HEK293T (cell line): ENCODE measurements at regions not wholly inside any gene's neighbourhood (a gene's known extent, or its start where the extent isn't known, plus 50 kb on each side); places are given as distances from the start of the nearest gene placed in this dataset.

Source experiments
- CTCF ChIA-PET: fragments of 350-600 bp; formaldehyde crosslinking; extraction: SDS; loops from one replicate; lab custom pipeline; 2021; ENCODE audit warnings: antibody characterized with exemption, inconsistent platforms; lab: Yijun Ruan, JAX
- POLR2A ChIA-PET: fragments of 350-600 bp; formaldehyde crosslinking; extraction: SDS; loops from one replicate; lab custom pipeline; 2020; ENCODE audit warnings: antibody characterized with exemption, inconsistent platforms; lab: Yijun Ruan, JAX
- DNase-seq: peaks from one replicate; pipeline ENCODE4 v3.0.0; 2012; ENCODE audit warnings: mixed read lengths; ENCODE audit errors: extremely low spot score
- ARNT ChIP-seq: fragments of 450-650 bp; IDR thresholded peaks from 2 replicates; pipeline ENCODE4 v1.6.1; 2017; ENCODE audit warnings: mild to moderate bottlenecking
- BHLHE40 ChIP-seq: fragments of 450-650 bp; IDR thresholded peaks from 2 replicates; pipeline ENCODE4 v1.6.1; 2016; ENCODE audit warnings: mild to moderate bottlenecking, moderate library complexity, borderline replicate concordance
- CTBP1 ChIP-seq: fragments of 450-650 bp; IDR thresholded peaks from 2 replicates; pipeline ENCODE4 v1.6.1; 2016; ENCODE audit warnings: borderline replicate concordance
- ELF4 ChIP-seq: fragments of 450-650 bp; IDR thresholded peaks from 2 replicates; pipeline ENCODE4 v1.6.1; 2017; ENCODE audit warnings: antibody characterized with exemption
- FOXA1 ChIP-seq: fragments of 450-650 bp; IDR thresholded peaks from 2 replicates; pipeline ENCODE4 v1.6.1; 2016; ENCODE audit warnings: mild to moderate bottlenecking
- FOXK2 ChIP-seq: fragments of 450-650 bp; IDR thresholded peaks from 2 replicates; pipeline ENCODE4 v1.6.1; 2016; ENCODE audit warnings: mild to moderate bottlenecking
- FOXM1 ChIP-seq: fragments of 450-650 bp; IDR thresholded peaks from 2 replicates; pipeline ENCODE4 v1.6.1; 2017; ENCODE audit warnings: mild to moderate bottlenecking, borderline replicate concordance
- HDGF ChIP-seq: fragments of 450-650 bp; IDR thresholded peaks from 2 replicates; pipeline ENCODE4 v1.6.1; 2017; ENCODE audit warnings: antibody characterized with exemption, borderline replicate concordance
- L3MBTL2 ChIP-seq: fragments of 450-650 bp; conservative IDR thresholded peaks from 2 replicates; pipeline ENCODE4 v1.6.1; 2016; ENCODE audit warnings: mild to moderate bottlenecking
- LEF1 ChIP-seq: fragments of 450-650 bp; IDR thresholded peaks from 2 replicates; pipeline ENCODE4 v1.6.1; 2017; ENCODE audit warnings: mild to moderate bottlenecking, borderline replicate concordance
- NFRKB ChIP-seq: fragments of 450-650 bp; IDR thresholded peaks from 2 replicates; pipeline ENCODE4 v1.6.1; 2016; ENCODE audit warnings: mild to moderate bottlenecking, moderate library complexity
- PKNOX1 ChIP-seq: fragments of 450-650 bp; IDR thresholded peaks from 2 replicates; pipeline ENCODE4 v1.6.1; 2016
- SP1 ChIP-seq: fragments of 450-650 bp; IDR thresholded peaks from 2 replicates; pipeline ENCODE4 v1.6.1; 2017
- SUZ12 ChIP-seq: fragments of 450-650 bp; IDR thresholded peaks from 2 replicates; pipeline ENCODE4 v1.6.1; 2016; ENCODE audit warnings: mild to moderate bottlenecking
- TARDBP ChIP-seq: fragments of 450-650 bp; IDR thresholded peaks from 2 replicates; pipeline ENCODE4 v1.6.1; 2016
- ZNF384 ChIP-seq: fragments of 450-650 bp; IDR thresholded peaks from 2 replicates; pipeline ENCODE4 v1.6.1; 2016

GRCh38 chr2:228242591-228242990 is 61.1 kb upstream of the SPHKAP start:
- CTCF ChIA-PET: interaction anchor here (0.6 kb wide), 1 partner anchor 189 kb away, joined by 3 read pairs; no protein-coding TSS in a partner anchor
- no peak for DNase-seq
- no peak for TF ChIP-seq CTBP1
- POLR2A ChIA-PET: no interaction called here

GRCh38 chr2:228239907-228240561 is 58.5 kb upstream of the SPHKAP start:
- DNase-seq: no peak
- CTCF ChIA-PET: no interaction called here
- TF ChIP-seq ARNT: no peak
- no peak for TF ChIP-seq ELF4
- no peak for TF ChIP-seq HDGF
- no peak for TF ChIP-seq SP1
- TF ChIP-seq L3MBTL2: no peak
- TF ChIP-seq TARDBP: no peak
- TF ChIP-seq PKNOX1: no peak
- no peak for TF ChIP-seq FOXM1
- TF ChIP-seq ZNF384: no peak
- no peak for TF ChIP-seq NFRKB
- TF ChIP-seq FOXA1: no peak
- TF ChIP-seq FOXK2: no peak
- TF ChIP-seq BHLHE40: no peak
- TF ChIP-seq LEF1: no peak
- POLR2A ChIA-PET: no interaction called here

- ChIA-PET POLR2A (no interaction called here), CTCF (no interaction called here)
- no peak for TF ChIP-seq FOXA1
- TF ChIP-seq TARDBP: no peak
- TF ChIP-seq LEF1: no peak
- TF ChIP-seq FOXK2: no peak
- TF ChIP-seq L3MBTL2: no peak
- TF ChIP-seq FOXM1: no peak
- TF ChIP-seq SP1: no peak
- TF ChIP-seq HDGF: no peak
- TF ChIP-seq ELF4: no peak
- no peak for TF ChIP-seq NFRKB
- TF ChIP-seq BHLHE40: no peak
- no peak for TF ChIP-seq ARNT
- TF ChIP-seq CTBP1: no peak
- no peak for TF ChIP-seq SUZ12
- no peak for DNase-seq
These were observed 57.9 kb upstream of the SPHKAP start for GRCh38 chr2:228239207-228239906.
